GM12878 (cell line): ENCODE measurements at regions not wholly inside any gene's neighbourhood (a gene's known extent, or its start where the extent isn't known, plus 50 kb on each side); places are given as distances from the start of the nearest gene placed in this dataset.

ENCODE experiments used
- BCL11A ChIP-seq: IDR thresholded peaks from 2 replicates; pipeline ENCODE4 v1.6.1; 2011; ENCODE audit warnings: low read depth, low read length
- BMI1 ChIP-seq: fragments of 450-650 bp; IDR thresholded peaks from 2 replicates; pipeline ENCODE4 v1.6.1; 2016; ENCODE audit warnings: mild to moderate bottlenecking, moderate library complexity, borderline replicate concordance
- CBX5 ChIP-seq: sonication (generic); IDR thresholded peaks from 2 replicates; pipeline ENCODE4 v1.6.1; 2016; ENCODE audit warnings: low read depth, moderate library complexity, mild to moderate bottlenecking, inconsistent platforms
- EED ChIP-seq: sonication (generic); IDR thresholded peaks from 2 replicates; pipeline ENCODE4 v1.6.1; 2016; ENCODE audit warnings: antibody characterized with exemption, low read depth
- GABPA ChIP-seq: IDR thresholded peaks from 2 replicates; pipeline ENCODE4 v1.6.1; 2014; ENCODE audit warnings: antibody characterized with exemption, low read depth, mild to moderate bottlenecking, inconsistent platforms
- HCFC1 ChIP-seq: fragments of 150-350 bp; IDR thresholded peaks from 2 replicates; pipeline ENCODE4 v1.6.1; 2014; ENCODE audit warnings: low read length
- IKZF2 ChIP-seq, 2 experiments: fragments of 450-650 bp; IDR thresholded peaks; 2 replicates each; pipeline ENCODE4 v1.6.1; 2017; ENCODE audit warnings: mild to moderate bottlenecking in 2 of 2, moderate library complexity in 2 of 2
- IRF4 ChIP-seq: IDR thresholded peaks from 2 replicates; pipeline ENCODE4 v1.6.1; 2011; ENCODE audit warnings: low read depth, low read length
- NBN ChIP-seq: fragments of 450-650 bp; IDR thresholded peaks from 2 replicates; pipeline ENCODE4 v1.6.1; 2016
- PML ChIP-seq: IDR thresholded peaks from 2 replicates; pipeline ENCODE4 v1.6.1; 2012; ENCODE audit warnings: low read length, inconsistent platforms
- POU2F2 ChIP-seq: IDR thresholded peaks from 3 replicates; pipeline ENCODE4 v1.6.1; 2011; ENCODE audit warnings: low read depth, mild to moderate bottlenecking, low read length, borderline replicate concordance
- RAD51 ChIP-seq: fragments of 450-650 bp; IDR thresholded peaks from 2 replicates; pipeline ENCODE4 v1.6.1; 2016; ENCODE audit warnings: moderate library complexity, mild to moderate bottlenecking, inconsistent platforms
- SREBF1 ChIP-seq: IDR thresholded peaks from 2 replicates; pipeline ENCODE4 v1.6.1; 2012; ENCODE audit warnings: mild to moderate bottlenecking, low read length
- STAT3 ChIP-seq: IDR thresholded peaks from 2 replicates; pipeline ENCODE4 v1.6.1; 2011; ENCODE audit warnings: low read depth, low read length, improper control_type of control experiment
- SUPT20H ChIP-seq: IDR thresholded peaks from 2 replicates; pipeline ENCODE4 v1.6.1; 2011; ENCODE audit warnings: low read depth, mild to moderate bottlenecking, low read length, moderate library complexity, borderline replicate concordance; ENCODE audit not compliant: control insufficient read depth
- TAF1 ChIP-seq: IDR thresholded peaks from 2 replicates; pipeline ENCODE4 v1.6.1; 2011; ENCODE audit warnings: mild to moderate bottlenecking, low read depth, low read length, borderline replicate concordance
- TBL1XR1 ChIP-seq: IDR thresholded peaks from 2 replicates; pipeline ENCODE4 v1.6.1; 2012; ENCODE audit warnings: low read depth, low read length, improper control_type of control experiment
- TCF3 ChIP-seq: IDR thresholded peaks from 2 replicates; pipeline ENCODE4 v1.6.1; 2012; ENCODE audit warnings: low read depth, mild to moderate bottlenecking, low read length, borderline replicate concordance; ENCODE audit not compliant: insufficient read depth
- TF ChIP-seq, protein P1 (sequence below): fragments of 450-650 bp; IDR thresholded peaks from 2 replicates; pipeline ENCODE4 v1.6.1; 2018; ENCODE audit warnings: mild to moderate bottlenecking, low read depth, moderate library complexity; ENCODE audit not compliant: partially characterized antibody
- TF ChIP-seq, protein P2 (sequence below): IDR thresholded peaks from 2 replicates; pipeline ENCODE4 v1.6.1; 2012; ENCODE audit warnings: low read depth, low read length, improper control_type of control experiment

DNA sequence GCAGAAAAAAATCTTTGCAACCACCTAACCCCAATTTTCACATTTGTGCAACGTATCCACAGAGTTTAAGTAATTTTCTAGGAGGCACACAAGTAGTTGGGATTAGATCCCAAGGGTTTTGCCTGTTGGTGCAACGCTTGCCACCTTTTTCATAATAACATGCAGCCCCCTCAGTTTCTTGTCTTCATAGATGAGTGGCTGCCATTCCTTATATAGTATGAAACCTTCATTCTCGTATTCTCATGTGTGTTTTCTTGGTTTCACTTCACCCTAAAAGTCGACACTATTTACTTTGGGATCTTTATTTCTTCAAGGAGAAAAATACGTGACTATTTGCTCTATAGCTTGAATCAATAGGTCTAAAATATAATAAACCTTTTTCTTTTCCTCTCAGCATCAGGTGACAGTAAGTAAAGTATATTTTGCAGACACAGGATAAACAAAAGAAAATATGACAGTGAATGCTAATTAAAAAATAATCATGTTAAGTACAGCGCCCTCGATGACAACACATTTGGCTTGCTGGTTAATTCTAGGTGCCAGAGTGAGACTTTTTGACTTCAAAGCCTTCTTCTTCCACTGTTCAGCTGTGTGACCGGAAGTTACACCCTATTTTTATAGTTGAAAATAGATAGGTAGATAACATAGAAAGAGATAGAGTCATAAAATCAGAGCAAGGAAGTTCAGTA lies 342.8 kb upstream of the CCNG1 start (continued):
- TF ChIP-seq STAT3 (peak; percentile 55; the same call in 1 of the 2 replicates), IKZF2 (IDR thresholded peaks at IDR 0.05) (peak; percentile 92 to 95), RAD51 (peak; percentile 26; the same call in 1 of the 2 replicates), TCF3 (no peak), BMI1 (peak; percentile 56; the same call in 1 of the 2 replicates), BCL11A (0 out of 2 replicates have a peak, but pooled peaks have one; percentile 38), POU2F2 (peak; percentile 60; the same call in 2 of the 3 replicates), GABPA (peak; percentile 16; the same call in 1 of the 2 replicates), SREBF1 (no peak), IRF4 (peak; percentile 67; the same call in 1 of the 2 replicates), EED (peak; percentile 71), HCFC1 (no peak), TBL1XR1 (0 out of 2 replicates have a peak, but pooled peaks have one; percentile 33), NBN (peak; percentile 48; the same call in 1 of the 2 replicates), CBX5 (0 out of 2 replicates have a peak, but pooled peaks have one; percentile 19), PML (peak; percentile 83; the same call in 1 of the 2 replicates), SUPT20H (no peak), TAF1 (peak; percentile 33; the same call in 1 of the 2 replicates)
- TF ChIP-seq, protein P1, sequence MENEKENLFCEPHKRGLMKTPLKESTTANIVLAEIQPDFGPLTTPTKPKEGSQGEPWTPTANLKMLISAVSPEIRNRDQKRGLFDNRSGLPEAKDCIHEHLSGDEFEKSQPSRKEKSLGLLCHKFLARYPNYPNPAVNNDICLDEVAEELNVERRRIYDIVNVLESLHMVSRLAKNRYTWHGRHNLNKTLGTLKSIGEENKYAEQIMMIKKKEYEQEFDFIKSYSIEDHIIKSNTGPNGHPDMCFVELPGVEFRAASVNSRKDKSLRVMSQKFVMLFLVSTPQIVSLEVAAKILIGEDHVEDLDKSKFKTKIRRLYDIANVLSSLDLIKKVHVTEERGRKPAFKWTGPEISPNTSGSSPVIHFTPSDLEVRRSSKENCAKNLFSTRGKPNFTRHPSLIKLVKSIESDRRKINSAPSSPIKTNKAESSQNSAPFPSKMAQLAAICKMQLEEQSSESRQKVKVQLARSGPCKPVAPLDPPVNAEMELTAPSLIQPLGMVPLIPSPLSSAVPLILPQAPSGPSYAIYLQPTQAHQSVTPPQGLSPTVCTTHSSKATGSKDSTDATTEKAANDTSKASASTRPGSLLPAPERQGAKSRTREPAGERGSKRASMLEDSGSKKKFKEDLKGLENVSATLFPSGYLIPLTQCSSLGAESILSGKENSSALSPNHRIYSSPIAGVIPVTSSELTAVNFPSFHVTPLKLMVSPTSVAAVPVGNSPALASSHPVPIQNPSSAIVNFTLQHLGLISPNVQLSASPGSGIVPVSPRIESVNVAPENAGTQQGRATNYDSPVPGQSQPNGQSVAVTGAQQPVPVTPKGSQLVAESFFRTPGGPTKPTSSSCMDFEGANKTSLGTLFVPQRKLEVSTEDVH, result peak; percentile 49
- TF ChIP-seq, protein P2, sequence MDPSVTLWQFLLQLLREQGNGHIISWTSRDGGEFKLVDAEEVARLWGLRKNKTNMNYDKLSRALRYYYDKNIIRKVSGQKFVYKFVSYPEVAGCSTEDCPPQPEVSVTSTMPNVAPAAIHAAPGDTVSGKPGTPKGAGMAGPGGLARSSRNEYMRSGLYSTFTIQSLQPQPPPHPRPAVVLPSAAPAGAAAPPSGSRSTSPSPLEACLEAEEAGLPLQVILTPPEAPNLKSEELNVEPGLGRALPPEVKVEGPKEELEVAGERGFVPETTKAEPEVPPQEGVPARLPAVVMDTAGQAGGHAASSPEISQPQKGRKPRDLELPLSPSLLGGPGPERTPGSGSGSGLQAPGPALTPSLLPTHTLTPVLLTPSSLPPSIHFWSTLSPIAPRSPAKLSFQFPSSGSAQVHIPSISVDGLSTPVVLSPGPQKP, result peak; percentile 55
